Esophagus muscularis mucosa (tissue), 4 donors: ENCODE measurements at regions not wholly inside any gene's neighbourhood (a gene's known extent, or its start where the extent isn't known, plus 50 kb on each side); places are given as distances from the start of the nearest gene placed in this dataset.

Experiments used
- DNase-seq: peaks from one replicate; pipeline ENCODE4 v3.0.0-alpha.2; 2017; ENCODE audit errors: extremely low spot score
- H3K27ac ChIP-seq, 4 donors: fragments of 200-600 bp; sonication (generic); replicated peaks in 1 of 4; 1 replicate in 3 of 4; 2 replicates in 1 of 4; pipeline ENCODE4 v1.5.1; 2016 to 2019; ENCODE audit warnings: mild to moderate bottlenecking in 1 of 4
- H3K27me3 ChIP-seq, 4 donors: fragments of 200-600 bp; sonication (generic); one replicate each; pipeline versions ENCODE4 v1.5.1 to v1.6.0; 2016 to 2019
- H3K36me3 ChIP-seq, 4 donors: fragments of 200-600 bp; sonication (generic); one replicate each; pipeline ENCODE4 v1.5.1; 2016 to 2019
- H3K4me1 ChIP-seq, 4 donors: fragments of 200-600 bp; sonication (generic); one replicate each; pipeline ENCODE4 v1.5.1; 2016 to 2019
- H3K4me3 ChIP-seq, 4 donors: fragments of 200-600 bp; sonication (generic); 1 replicate in 2 of 4; 2 replicates in 2 of 4; pipeline ENCODE4 v1.5.1; 2016 to 2019; ENCODE audit warnings: mild to moderate bottlenecking in 4 of 4, moderate library complexity in 1 of 4
- H3K9me3 ChIP-seq, 4 donors: fragments of 200-600 bp; sonication (generic); 1 replicate in 3 of 4; 2 replicates in 1 of 4; pipeline ENCODE4 v1.5.1; 2016 to 2019
- EP300 ChIP-seq: sonication (generic); formaldehyde crosslinking; IDR thresholded peaks from one replicate; pipeline ENCODE4 v1.6.1; 2017; ENCODE audit warnings: antibody characterized with exemption
- POLR2A ChIP-seq: fragments of 450-650 bp; IDR thresholded peaks from one replicate; pipeline ENCODE4 v1.6.1; 2017; ENCODE audit warnings: antibody characterized with exemption, moderate library complexity, mild to moderate bottlenecking, low read depth
- POLR2AphosphoS5 ChIP-seq, 2 donors: sonication (generic); formaldehyde crosslinking; IDR thresholded peaks; one replicate each; pipeline ENCODE4 v1.6.1; 2017; ENCODE audit warnings: antibody characterized with exemption in 2 of 2
- WGBS: methylation state at CpG from one replicate; pipeline ENCODE4 v1.1.5; 2018; 5-methylcytosine and 5-hydroxymethylcytosine counted together
- intact Hi-C: fragments of 100-400 bp; cut with DNase I; formaldehyde crosslinking; loops from one replicate; pipeline ENCODE4 v1.15.1; 2023
- TF ChIP-seq, protein P1 (sequence below), 3 experiments: fragments of 200-600 bp in 2 of 3; fragments of 450-650 bp in 1 of 3; sonication (generic) in 2 of 3; IDR thresholded peaks; one replicate each; pipeline ENCODE4 v1.5.1; 2017 to 2019; ENCODE audit warnings: antibody characterized with exemption in 3 of 3, mild to moderate bottlenecking in 2 of 3, moderate library complexity in 1 of 3

DNA sequence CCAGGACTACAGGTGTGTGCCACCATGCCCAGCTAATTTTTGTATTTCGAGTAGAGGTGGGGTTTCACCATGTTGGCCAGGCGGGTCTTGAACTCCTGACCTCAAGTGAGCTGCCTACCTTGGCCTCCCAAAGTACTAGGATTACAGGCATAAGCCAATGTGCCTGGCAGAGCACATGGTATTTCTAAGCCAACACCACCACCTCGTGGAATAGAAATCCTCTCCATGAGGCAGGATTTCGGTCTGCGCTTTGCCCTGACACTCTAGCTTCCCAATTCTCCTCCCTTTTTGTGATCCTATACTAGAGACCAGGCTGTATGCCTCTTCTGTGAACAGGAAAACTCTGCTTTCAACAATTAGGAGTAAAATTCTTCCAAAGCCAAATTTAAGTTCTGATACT lies 372.2 kb downstream of the VGLL3 start:
- DNase-seq: no peak
- Histone ChIP-seq H3K27ac (no peak overlapping the region), H3K4me1 (no peaks in the 10 kb centered on the region), H3K9me3 (peaks cover 0 to 4% (median 0%) of the 10 kb centered on the region in 4 donors), H3K36me3 (no peaks in the 10 kb centered on the region), H3K27me3 (no peaks in the 10 kb centered on the region), H3K4me3 (no peak overlapping the region)
- intact Hi-C loops: no loop called here
- WGBS: 66% methylated on average over 4 of the region's 5 CpGs
- TF ChIP-seq, protein P1, sequence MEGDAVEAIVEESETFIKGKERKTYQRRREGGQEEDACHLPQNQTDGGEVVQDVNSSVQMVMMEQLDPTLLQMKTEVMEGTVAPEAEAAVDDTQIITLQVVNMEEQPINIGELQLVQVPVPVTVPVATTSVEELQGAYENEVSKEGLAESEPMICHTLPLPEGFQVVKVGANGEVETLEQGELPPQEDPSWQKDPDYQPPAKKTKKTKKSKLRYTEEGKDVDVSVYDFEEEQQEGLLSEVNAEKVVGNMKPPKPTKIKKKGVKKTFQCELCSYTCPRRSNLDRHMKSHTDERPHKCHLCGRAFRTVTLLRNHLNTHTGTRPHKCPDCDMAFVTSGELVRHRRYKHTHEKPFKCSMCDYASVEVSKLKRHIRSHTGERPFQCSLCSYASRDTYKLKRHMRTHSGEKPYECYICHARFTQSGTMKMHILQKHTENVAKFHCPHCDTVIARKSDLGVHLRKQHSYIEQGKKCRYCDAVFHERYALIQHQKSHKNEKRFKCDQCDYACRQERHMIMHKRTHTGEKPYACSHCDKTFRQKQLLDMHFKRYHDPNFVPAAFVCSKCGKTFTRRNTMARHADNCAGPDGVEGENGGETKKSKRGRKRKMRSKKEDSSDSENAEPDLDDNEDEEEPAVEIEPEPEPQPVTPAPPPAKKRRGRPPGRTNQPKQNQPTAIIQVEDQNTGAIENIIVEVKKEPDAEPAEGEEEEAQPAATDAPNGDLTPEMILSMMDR (IDR thresholded peaks at IDR 0.05): no peak
- TF ChIP-seq POLR2A (no peak), POLR2AphosphoS5 (IDR thresholded peaks at IDR 0.05) (no peak), EP300 (no peak)

DNA sequence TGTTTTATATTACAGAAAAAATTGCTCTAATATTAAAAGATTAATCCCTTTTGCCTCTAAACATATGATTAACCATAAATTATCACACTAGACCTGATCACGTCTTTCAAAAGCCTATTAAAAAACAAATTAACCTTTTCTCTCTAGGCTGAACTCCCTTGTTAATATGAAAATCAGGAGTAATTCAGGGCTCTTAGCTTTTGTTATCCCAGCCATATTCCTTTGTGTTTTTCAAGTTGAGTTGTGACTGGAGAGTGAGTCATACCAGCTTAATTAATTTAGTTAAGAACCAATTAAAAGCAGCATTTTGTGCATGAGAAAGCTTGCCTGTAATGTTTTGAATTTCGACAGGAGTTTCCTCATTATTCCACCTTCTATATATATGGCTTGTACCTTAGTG lies 385.8 kb downstream of the VGLL3 start:
- Histone ChIP-seq H3K4me3 (no peak overlapping the region), H3K27ac (no peak overlapping the region), H3K36me3 (no peaks in the 10 kb centered on the region), H3K4me1 (no peaks in the 10 kb centered on the region), H3K27me3 (no peaks in the 10 kb centered on the region), H3K9me3 (no peaks in the 10 kb centered on the region)
- intact Hi-C loops: no loop called here
- DNase-seq: no peak
- TF ChIP-seq POLR2AphosphoS5 (IDR thresholded peaks at IDR 0.05) (no peak), POLR2A (no peak), EP300 (no peak)
- TF ChIP-seq, protein P1 (IDR thresholded peaks at IDR 0.05): no peak
- WGBS: 63% methylated on average over 2 of the region's 2 CpGs

DNA sequence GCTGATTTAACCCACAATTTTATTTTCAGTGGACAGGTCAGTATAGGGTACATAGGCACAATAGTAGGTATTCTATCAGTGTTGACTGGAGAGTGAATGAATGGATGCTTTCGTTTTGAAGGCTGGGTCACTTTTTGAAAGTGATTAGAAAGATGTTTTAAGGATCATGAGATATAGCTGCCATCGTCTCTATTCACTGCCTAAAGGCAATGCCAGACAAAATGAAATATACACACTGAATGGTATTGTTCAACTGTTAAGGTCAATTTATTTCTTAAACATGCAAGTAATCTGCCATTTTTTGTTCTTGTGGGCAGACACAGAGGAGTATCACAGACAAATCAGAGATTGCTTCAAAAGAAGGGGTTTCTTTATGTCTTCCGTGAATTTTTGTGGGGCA lies 395.3 kb downstream of the VGLL3 start:
- TF ChIP-seq POLR2AphosphoS5 (IDR thresholded peaks at IDR 0.05): no peak
- no peak for TF ChIP-seq POLR2A
- TF ChIP-seq EP300: no peak
- TF ChIP-seq, protein P1 (IDR thresholded peaks at IDR 0.05): no peak
- H3K4me1 ChIP-seq: no peaks in the 10 kb centered on the region
- no peaks in the 10 kb centered on the region for H3K9me3 ChIP-seq
- intact Hi-C loops: no loop called here
- no peak overlapping the region for H3K4me3 ChIP-seq
- H3K27me3 ChIP-seq: no peaks in the 10 kb centered on the region
- no peak overlapping the region for H3K27ac ChIP-seq
- WGBS: 70% methylated on average over 3 of the region's 3 CpGs
- H3K36me3 ChIP-seq: no peaks in the 10 kb centered on the region
- DNase-seq: no peak

GRCh38 chr3:86594838-86595237 lies 396.1 kb downstream of the VGLL3 start:
- Histone ChIP-seq H3K27ac (no peak overlapping the region), H3K9me3 (no peaks in the 10 kb centered on the region), H3K4me3 (no peak overlapping the region), H3K36me3 (no peaks in the 10 kb centered on the region), H3K27me3 (no peaks in the 10 kb centered on the region), H3K4me1 (no peaks in the 10 kb centered on the region)
- no peak for DNase-seq
- intact Hi-C loops: no loop called here
- 52% methylated on average over 1 of the region's 1 CpG for WGBS
- TF ChIP-seq, protein P1 (IDR thresholded peaks at IDR 0.05): no peak
- TF ChIP-seq POLR2AphosphoS5 (IDR thresholded peaks at IDR 0.05): no peak
- no peak for TF ChIP-seq EP300
- TF ChIP-seq POLR2A: no peak

GRCh38 chr3:86578071-86578470 lies 412.9 kb downstream of the VGLL3 start:
- Histone ChIP-seq H3K36me3 (no peaks in the 10 kb centered on the region), H3K27ac (no peak overlapping the region), H3K4me3 (no peak overlapping the region), H3K9me3 (peaks cover 0 to under 1% (median 0%) of the 10 kb centered on the region in 4 donors), H3K4me1 (no peaks in the 10 kb centered on the region), H3K27me3 (no peaks in the 10 kb centered on the region)
- WGBS: 17% methylated on average over 1 of the region's 2 CpGs
- intact Hi-C loops: no loop called here
- TF ChIP-seq EP300 (no peak), POLR2AphosphoS5 (IDR thresholded peaks at IDR 0.05) (no peak), POLR2A (no peak)
- TF ChIP-seq, protein P1 (IDR thresholded peaks at IDR 0.05): no peak
- DNase-seq: no peak
